ENCODE measurements at regions not wholly inside any gene's neighbourhood (a gene's known extent, or its start where the extent isn't known, plus 50 kb on each side); places are given as distances from the start of the nearest gene placed in this dataset.
"Not testable (repeated sequence)": the region's sequence is repeated elsewhere in the genome, so short reads cannot be mapped to it uniquely, and the experiment has no call there.

- DNase-seq (ENCODE audit: low read depth in 1 of 2, low spot score in 1 of 2); in situ Hi-C loops (cut with HindIII; ENCODE audit: low pct_unique_long_range_greater_than_20kb, low sequenced_read_pairs): not testable (repeated sequence)
Observed at GRCh38 chr1:857926-858648, 65.6 kb upstream of the SAMD11 start.

DNA sequence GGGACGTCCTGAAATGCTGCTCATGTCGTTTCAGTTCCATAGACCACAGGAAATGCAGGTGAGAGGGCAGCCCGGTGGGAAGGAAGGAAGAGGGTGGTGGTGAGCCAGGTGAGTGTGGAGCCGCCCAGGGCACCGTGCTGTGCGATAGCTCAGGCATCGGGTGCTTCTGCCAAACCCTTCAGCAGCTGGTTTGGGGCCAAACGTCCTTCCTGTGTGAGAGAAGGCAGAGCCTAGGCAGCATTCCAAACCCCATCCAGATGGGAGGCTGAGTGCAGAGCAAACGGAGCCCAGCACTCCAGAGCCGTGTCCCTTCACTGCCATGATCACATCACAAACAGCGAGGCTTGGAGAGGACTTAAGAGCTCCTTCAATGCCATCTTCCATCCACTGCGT lies 65.1 kb upstream of the SAMD11 start:
- not testable (repeated sequence) for DNase-seq (ENCODE audit: low read depth in 1 of 2, low spot score in 1 of 2)

GRCh38 chr1:860941-861340 lies 62.8 kb upstream of the SAMD11 start:
- in situ Hi-C loops (cut with HindIII; ENCODE audit: low pct_unique_long_range_greater_than_20kb, low sequenced_read_pairs); DNase-seq (ENCODE audit: low read depth in 1 of 2, low spot score in 1 of 2): not testable (repeated sequence)

More for the DNA sequence above, 65.1 kb upstream of the SAMD11 start:
- in situ Hi-C loops (cut with HindIII; ENCODE audit: low pct_unique_long_range_greater_than_20kb, low sequenced_read_pairs) = not testable (repeated sequence)

- in situ Hi-C loops (cut with HindIII; ENCODE audit: low pct_unique_long_range_greater_than_20kb, low sequenced_read_pairs) = no loop called here
- no peak for TF ChIP-seq JUND (IDR thresholded peaks at IDR 0.05; ENCODE audit: low read depth)
- no peak for DNase-seq (ENCODE audit: low read depth in 1 of 2, low spot score in 1 of 2)
Observed at GRCh38 chr1:861714-862113, 62.0 kb upstream of the SAMD11 start.

DNA sequence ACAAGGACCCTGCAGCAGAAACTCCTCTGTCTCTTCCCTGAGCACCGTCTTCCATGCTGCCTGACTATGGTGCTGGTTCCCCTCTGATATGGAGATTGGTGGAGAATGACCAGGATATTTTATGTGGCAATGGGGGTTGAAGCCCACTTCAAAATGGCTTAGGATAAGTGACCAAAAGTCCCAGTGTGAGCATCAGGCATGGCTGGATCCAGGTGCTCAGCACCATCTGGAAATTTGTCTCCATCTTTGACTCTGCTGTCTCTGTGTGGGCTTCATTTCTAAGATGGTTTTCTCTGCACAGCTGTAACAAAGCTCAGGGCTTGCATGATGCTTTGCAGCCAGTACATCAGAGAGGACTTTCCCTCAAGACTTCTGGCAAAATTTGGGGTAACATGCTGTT lies 61.1 kb upstream of the SAMD11 start:
- in situ Hi-C loops (cut with HindIII; ENCODE audit: low pct_unique_long_range_greater_than_20kb, low sequenced_read_pairs); DNase-seq (ENCODE audit: low read depth in 1 of 2, low spot score in 1 of 2): not testable (repeated sequence)

DNA sequence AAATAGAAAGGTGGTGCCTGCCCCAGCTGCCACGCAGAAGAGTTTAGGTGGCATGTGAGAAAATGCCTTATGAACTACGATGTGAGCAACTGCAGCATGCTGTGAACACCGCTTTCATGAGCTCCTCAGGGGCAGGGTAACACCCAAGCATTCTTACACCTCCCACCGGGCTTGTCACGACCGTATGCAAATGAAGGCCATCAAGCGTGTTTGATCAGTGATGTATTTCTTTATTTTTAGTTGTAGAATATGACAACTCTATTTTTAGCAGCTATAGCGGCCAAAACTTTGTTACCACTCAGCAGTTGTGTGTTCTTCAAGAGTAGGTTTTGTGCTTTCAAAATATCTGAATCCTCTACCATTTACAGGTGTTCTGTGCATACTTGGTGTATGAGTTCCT lies 58.1 kb upstream of the SAMD11 start:
- in situ Hi-C loops (cut with HindIII; ENCODE audit: low pct_unique_long_range_greater_than_20kb, low sequenced_read_pairs); DNase-seq (ENCODE audit: low read depth in 1 of 2, low spot score in 1 of 2): not testable (repeated sequence)

DNA sequence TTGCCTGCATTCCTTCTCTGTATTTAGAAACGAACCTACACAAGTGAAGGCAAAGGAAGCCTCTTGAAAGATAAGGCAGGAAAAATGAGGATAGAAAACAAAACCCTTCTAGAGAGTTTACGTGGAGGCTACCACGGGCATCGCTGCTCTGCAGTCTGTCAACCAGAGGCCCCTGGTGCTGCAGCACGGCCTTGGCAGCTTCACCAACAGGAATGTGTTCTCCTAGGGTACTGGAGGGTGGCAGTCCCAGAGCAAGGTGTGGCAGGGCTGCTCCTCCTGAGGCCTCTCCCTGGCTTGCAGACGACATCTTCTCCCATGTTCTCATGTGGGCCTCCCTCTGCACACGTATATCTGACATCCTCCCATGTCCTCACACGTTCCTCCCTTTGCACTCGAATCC lies 57.6 kb upstream of the SAMD11 start:
- DNase-seq (ENCODE audit: low read depth in 1 of 2, low spot score in 1 of 2) = no peak

GRCh38 chr1:866631-867299 lies 57.0 kb upstream of the SAMD11 start:
- DNase-seq (ENCODE audit: low read depth in 1 of 2, low spot score in 1 of 2); in situ Hi-C loops (cut with HindIII; ENCODE audit: low pct_unique_long_range_greater_than_20kb, low sequenced_read_pairs): not testable (repeated sequence)

More for the DNA sequence above, 57.6 kb upstream of the SAMD11 start:
- in situ Hi-C loops (cut with HindIII; ENCODE audit: low pct_unique_long_range_greater_than_20kb, low sequenced_read_pairs) = no loop called here
- no peak for TF ChIP-seq JUND (IDR thresholded peaks at IDR 0.05; ENCODE audit: low read depth)

GRCh38 chr1:867550-867949 lies 56.2 kb upstream of the SAMD11 start:
- in situ Hi-C loops (cut with HindIII; ENCODE audit: low pct_unique_long_range_greater_than_20kb, low sequenced_read_pairs); DNase-seq (ENCODE audit: low read depth in 1 of 2, low spot score in 1 of 2): not testable (repeated sequence)

GRCh38 chr1:869499-870244 lies 54.1 kb upstream of the SAMD11 start:
- in situ Hi-C loops (cut with HindIII; ENCODE audit: low pct_unique_long_range_greater_than_20kb, low sequenced_read_pairs) = no loop called here
- TF ChIP-seq JUND (IDR thresholded peaks at IDR 0.05; ENCODE audit: low read depth) = no peak
- peak; percentile 59 to 76 for DNase-seq (ENCODE audit: low read depth in 1 of 2, low spot score in 1 of 2)

Measured in T47D (cell line).